Kidney epithelial cell (primary cell): ENCODE measurements at regions not wholly inside any gene's neighbourhood (a gene's known extent, or its start where the extent isn't known, plus 50 kb on each side); places are given as distances from the start of the nearest gene placed in this dataset.

ENCODE experiments used
- DNase-seq: peaks from one replicate; pipeline ENCODE4 v3.0.0-alpha.2; 2010; ENCODE audit warnings: low read depth
- H3K27me3 ChIP-seq: 2 replicates; pipeline ENCODE4 v1.6.0; 2011; ENCODE audit warnings: low read length; ENCODE audit not compliant: control insufficient read depth, insufficient read depth
- H3K36me3 ChIP-seq: 2 replicates; pipeline ENCODE4 v1.5.1; 2011; ENCODE audit warnings: low read length; ENCODE audit not compliant: control insufficient read depth, insufficient read depth
- H3K4me3 ChIP-seq: 2 replicates; pipeline ENCODE4 v1.5.1; 2011; ENCODE audit warnings: low read depth, mild to moderate bottlenecking, control low read depth, low read length
- CTCF ChIP-seq: IDR thresholded peaks from 2 replicates; pipeline ENCODE4 v1.5.1; 2011; ENCODE audit warnings: mild to moderate bottlenecking, moderate library complexity, low read length, control low read depth, inconsistent platforms; ENCODE audit not compliant: insufficient read depth, poor library complexity, severe bottlenecking

GRCh38 chr5:81907012-81907635 lies 64.7 kb upstream of the ATG10 start:
- TF ChIP-seq CTCF = no peak
- Histone ChIP-seq H3K4me3 (no peak overlapping the region), H3K36me3 (no peaks in the 10 kb centered on the region), H3K27me3 (no peaks in the 10 kb centered on the region)
- no peak for DNase-seq

GRCh38 chr5:81906086-81906485 lies 65.7 kb upstream of the ATG10 start:
- no peak overlapping the region for H3K4me3 ChIP-seq
- H3K36me3 ChIP-seq = no peaks in the 10 kb centered on the region
- TF ChIP-seq CTCF = no peak
- no peaks in the 10 kb centered on the region for H3K27me3 ChIP-seq
- DNase-seq = no peak

GRCh38 chr5:81904861-81905260 lies 67.0 kb upstream of the ATG10 start:
- Histone ChIP-seq H3K4me3 (no peak overlapping the region), H3K27me3 (no peaks in the 10 kb centered on the region), H3K36me3 (no peaks in the 10 kb centered on the region)
- no peak for DNase-seq
- TF ChIP-seq CTCF = no peak

- Histone ChIP-seq H3K4me3 (no peak overlapping the region), H3K36me3 (no peaks in the 10 kb centered on the region), H3K27me3 (no peaks in the 10 kb centered on the region)
- TF ChIP-seq CTCF = no peak
- no peak for DNase-seq
These were observed 67.7 kb upstream of the ATG10 start for GRCh38 chr5:81904166-81904565.

GRCh38 chr5:81901586-81901985 lies 70.2 kb upstream of the ATG10 start:
- Histone ChIP-seq H3K27me3 (no peaks in the 10 kb centered on the region), H3K4me3 (no peak overlapping the region), H3K36me3 (no peaks in the 10 kb centered on the region)
- no peak for TF ChIP-seq CTCF
- DNase-seq = no peak

GRCh38 chr5:81899123-81899522 lies 72.7 kb upstream of the ATG10 start:
- TF ChIP-seq CTCF = no peak
- no peak for DNase-seq
- H3K4me3 ChIP-seq = no peak overlapping the region
- H3K27me3 ChIP-seq = no peaks in the 10 kb centered on the region
- no peaks in the 10 kb centered on the region for H3K36me3 ChIP-seq
